ENCODE measurements at regions not wholly inside any gene's neighbourhood (a gene's known extent, or its start where the extent isn't known, plus 50 kb on each side); places are given as distances from the start of the nearest gene placed in this dataset.
"Not testable (repeated sequence)": the region's sequence is repeated elsewhere in the genome, so short reads cannot be mapped to it uniquely, and the experiment has no call there.

- no peak for DNase-seq
Observed at GRCh38 chr18:28281400-28281799, 104.5 kb upstream of the CDH2 start.

GRCh38 chr18:28269750-28270149 is 92.8 kb upstream of the CDH2 start:
- DNase-seq = no peak

GRCh38 chr18:28267878-28268625 is 91.1 kb upstream of the CDH2 start:
- no peak for DNase-seq

- DNase-seq = no peak
Observed at GRCh38 chr18:28267276-28267675, 90.3 kb upstream of the CDH2 start.

GRCh38 chr18:28256166-28256565 is 79.2 kb upstream of the CDH2 start:
- no peak for DNase-seq

- DNase-seq = no peak
Observed at GRCh38 chr18:28248653-28249052, 71.7 kb upstream of the CDH2 start.

- DNase-seq = not testable (repeated sequence)
Observed at GRCh38 chr18:28240626-28241025, 63.7 kb upstream of the CDH2 start.

- DNase-seq = no peak
Observed at GRCh38 chr18:28236487-28236886, 59.6 kb upstream of the CDH2 start.
